ENCODE measurements at regions not wholly inside any gene's neighbourhood (a gene's known extent, or its start where the extent isn't known, plus 50 kb on each side); places are given as distances from the start of the nearest gene placed in this dataset.
A peak's percentile ranks its signal among the peaks of the same experiment; 100 is the strongest.

GRCh38 chr7:41027428-41028115, 675.3 kb downstream of the INHBA start:
- DNase-seq: no peak

GRCh38 chr7:41024126-41024525, 678.8 kb downstream of the INHBA start:
- DNase-seq: no peak

DNA sequence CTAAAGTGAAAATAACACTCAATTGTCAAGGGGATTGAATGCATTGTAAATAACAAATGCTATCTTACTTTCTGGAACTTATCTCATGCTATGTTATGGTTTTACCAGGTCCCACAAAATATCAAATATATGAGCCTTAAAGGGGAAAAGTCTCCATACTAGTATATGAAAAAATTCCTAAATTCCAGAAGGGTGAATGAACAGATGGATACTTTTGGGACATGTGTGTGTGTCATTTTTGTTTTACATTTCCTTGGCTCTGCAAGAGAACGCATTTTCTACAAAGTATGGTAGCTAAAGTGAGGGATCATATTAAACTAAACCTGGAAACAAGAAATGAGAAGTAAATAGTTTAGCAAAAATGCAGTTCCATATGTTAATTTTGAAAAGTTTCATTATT, 682.8 kb downstream of the INHBA start:
- DNase-seq: no peak

GRCh38 chr7:41013117-41013516, 689.8 kb downstream of the INHBA start:
- no peak for DNase-seq

- DNase-seq: no peak
These were observed 690.8 kb downstream of the INHBA start for GRCh38 chr7:41012041-41012440.

DNA sequence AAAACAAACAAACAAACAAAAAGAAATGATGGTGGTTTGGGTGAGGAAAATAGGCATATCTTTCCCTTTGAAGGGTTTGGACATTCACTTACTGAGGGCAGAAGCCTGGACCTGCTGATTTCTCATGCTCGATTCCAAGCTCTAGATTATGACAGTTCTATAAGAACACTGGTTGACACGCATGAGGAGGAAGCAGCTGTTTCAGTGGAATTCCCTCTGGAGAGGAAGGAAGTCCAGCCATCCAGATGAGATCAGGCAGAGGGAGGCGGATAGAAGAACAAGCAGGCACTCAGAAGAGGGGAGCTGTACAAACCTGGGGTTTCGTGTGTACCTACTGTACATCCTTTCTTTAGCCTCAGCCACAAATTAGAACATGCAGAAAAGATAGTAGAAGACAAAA, 691.9 kb downstream of the INHBA start:
- DNase-seq: peak; percentile 21 to 64

DNA sequence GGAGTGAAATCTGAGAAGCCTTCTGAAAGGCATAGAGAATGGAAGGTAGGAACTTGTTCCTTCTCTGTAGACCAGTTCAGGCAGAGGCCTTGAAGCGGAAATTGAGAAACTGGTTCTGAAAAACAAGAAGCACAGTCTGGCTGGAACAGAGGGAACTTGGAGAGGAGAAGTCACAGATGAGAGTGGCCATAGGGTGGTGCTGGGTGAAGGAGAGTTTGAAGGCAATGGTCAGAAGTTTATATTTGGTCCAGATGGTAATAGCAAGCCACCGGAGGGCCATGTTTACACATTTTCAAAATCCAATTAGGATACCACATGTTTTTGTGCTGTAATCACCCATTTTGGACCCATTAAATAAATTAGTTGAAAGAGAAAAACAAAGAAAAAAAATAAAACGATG, 692.5 kb downstream of the INHBA start:
- peak; percentile 74 to 75 for DNase-seq

GRCh38 chr7:41007811-41008210, 695.1 kb downstream of the INHBA start:
- no peak for DNase-seq

DNA sequence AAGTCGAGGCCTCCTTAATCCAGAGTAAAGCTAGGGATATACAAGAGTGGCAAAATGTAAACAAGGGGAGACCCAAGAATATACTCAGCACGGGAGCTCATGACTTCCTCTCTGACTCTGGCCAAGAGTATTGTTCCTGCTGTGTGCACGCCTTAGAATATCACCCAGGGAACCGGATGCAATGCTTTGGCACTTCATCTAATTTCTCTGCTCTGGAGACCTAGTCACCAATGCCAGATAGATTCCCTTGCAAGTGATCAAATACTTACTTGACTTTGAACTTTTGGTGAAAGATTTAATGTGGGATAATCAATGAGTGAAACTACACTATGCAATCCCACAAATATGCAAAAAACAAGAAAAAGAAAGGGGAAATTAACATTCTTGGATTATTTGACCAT, 695.5 kb downstream of the INHBA start:
- peak; percentile 35 to 36 for DNase-seq

DNA sequence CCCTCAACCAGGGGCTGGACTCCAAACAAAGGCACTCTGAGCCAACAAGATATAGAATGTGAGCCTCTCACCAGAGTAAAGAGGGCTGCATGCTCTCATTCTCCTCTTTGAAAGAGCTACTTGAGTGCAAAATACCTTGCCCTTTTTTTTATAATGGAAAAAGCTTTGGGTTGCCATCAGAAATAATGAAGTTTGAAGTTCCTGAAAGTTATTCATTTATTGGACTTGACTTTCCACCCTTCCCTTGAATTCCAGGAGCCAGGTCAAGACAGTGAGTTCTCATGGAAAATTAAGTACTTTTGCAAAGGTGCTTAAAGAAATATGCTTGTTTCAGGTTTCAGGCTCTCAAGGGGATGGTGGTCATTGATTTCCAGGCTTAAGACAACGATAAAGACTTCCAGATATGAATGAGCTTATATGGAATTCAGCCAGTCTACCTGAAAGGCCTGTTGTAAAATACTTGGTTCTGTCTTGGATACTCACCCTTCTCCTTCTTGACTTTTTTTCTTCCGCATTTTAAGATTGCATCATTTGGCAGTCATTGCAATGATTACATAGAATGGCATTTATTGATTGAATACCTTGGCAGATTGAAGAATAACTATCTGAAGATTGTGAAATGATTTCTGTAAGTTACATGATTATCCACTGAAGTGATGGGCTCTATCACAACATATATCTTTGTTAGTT, 696.4 kb downstream of the INHBA start:
- DNase-seq: peak; percentile 2 to 29

DNA sequence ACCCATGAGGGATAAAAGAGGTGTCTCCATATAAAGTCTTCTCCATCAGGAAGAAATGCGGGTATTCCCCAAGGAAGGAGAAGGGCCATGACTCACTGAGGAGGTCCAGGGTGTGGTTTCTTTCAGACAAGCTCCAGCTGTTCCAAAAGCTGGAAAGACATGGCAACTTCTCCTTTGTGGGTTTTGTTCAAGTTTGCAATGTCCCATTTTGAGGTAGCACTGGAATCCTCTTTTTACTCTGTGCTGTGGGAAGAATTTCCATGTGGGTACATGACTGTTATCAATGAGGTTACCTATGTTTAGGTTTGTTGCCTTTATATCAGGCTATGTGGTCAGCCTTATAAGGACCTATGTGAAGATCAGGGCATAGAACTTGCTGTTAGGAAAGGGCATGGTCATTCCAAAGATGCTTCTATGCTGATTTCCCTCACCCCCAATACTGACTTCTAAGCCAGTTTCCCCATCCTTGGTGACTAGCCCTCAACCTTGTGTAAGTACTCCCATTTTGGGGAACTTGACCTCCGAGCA, 697.5 kb downstream of the INHBA start:
- peak; percentile 38 to 65 for DNase-seq

DNA sequence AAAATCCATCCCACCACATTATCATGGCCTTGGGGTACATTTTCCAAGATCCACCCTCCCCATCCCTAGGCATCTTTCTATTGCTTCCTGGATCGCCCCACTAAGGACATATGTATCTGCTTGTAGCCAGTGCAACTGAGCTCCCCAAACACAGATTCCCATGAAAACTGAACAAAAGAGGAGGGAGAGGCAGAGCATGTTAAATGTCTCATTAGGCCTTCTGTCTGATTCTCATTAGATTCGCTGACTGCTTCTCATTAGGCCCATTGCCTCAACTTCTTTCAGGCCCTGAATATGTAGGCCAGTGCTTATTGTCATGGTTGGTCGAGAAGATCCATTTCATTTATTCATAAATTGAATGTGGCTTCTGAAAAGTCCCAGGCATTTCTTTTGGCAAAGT, 698.9 kb downstream of the INHBA start:
- no peak for DNase-seq

DNA sequence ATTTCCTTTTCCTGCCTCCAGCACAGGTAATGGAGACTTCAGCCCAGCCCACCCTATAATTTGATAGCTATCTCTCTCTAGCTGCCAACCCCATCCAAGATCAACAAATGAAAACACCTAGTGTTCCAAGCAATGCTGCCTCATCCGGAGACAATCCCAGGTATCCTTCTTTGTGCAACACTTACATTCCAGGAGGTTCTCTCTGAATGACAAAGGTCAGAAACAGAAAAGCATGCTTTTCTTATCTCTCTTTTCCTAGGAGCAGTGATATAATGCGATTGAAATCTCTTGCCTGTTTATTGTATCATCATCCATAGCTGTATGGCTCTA, 699.3 kb downstream of the INHBA start:
- DNase-seq: no peak

GRCh38 chr7:41002741-41003610, 699.9 kb downstream of the INHBA start:
- peak; percentile 37 to 77 for DNase-seq

DNA sequence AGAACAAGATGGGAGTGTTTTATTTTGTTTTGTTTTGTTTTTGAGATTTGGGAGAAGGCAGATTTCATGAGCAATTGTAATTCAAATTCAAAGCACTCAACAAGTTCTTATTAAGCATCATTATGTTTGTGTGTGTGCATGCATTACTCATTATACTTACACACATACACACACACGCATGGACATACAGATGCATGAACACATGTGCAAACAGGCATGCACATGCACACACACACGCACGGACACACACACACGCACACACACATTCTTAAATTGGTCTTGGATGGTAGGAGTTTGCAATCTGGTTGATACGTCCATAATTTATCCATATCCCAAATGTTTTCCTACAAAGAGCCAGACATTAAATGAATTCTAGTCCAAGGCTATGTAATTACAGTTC, 702.8 kb downstream of the INHBA start:
- no peak for DNase-seq

DNA sequence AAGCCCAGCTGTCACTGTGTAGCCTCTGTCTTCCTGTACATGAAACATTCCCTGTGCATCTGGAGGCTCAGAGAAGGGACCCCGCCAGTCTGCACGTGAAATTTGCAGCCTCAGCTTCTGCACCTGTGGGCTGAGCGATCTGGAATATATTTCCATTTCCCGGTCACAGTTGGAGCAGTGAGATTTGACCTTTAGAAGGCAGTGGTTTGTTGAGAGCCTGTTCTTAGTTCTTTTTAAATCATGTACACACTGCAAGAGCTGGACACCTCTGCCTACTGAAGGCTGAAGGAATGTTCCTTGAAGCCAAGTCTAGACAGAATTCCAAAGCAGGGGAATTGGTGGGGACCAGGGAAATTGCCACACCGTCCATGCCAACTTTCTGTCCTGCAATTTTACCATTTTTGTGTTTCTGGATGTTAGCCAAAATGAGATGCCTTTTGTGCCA, 706.6 kb downstream of the INHBA start:
- DNase-seq: no peak

- no peak for DNase-seq
These were observed 712.0 kb downstream of the INHBA start for GRCh38 chr7:40990841-40991240.

DNA sequence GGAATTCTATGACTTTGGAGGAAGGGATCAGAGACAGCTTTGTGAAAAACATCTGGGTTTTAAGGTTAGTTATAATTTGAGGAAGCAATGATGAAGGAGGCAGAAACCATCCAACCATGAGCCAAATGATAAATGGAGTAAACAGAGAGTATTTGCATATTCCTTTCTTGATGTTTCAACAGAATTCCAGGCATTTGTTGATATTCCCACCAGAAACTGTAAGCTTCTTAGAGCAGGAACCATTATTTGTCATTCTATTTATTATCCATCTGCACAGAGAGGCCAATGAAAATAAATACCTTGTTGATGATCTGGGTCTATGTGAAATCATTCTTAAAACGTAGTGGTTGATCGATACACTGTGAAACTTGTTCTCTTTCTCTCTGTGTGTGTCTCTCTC, 715.3 kb downstream of the INHBA start:
- no peak for DNase-seq

- DNase-seq: no peak
These were observed 716.5 kb downstream of the INHBA start for GRCh38 chr7:40986351-40986873.

GRCh38 chr7:40983111-40983510, 719.8 kb downstream of the INHBA start:
- DNase-seq: no peak

- DNase-seq: no peak
These were observed 723.6 kb downstream of the INHBA start for GRCh38 chr7:40979296-40979695.

- no peak for DNase-seq
These were observed 724.8 kb downstream of the INHBA start for GRCh38 chr7:40978047-40978446.

DNA sequence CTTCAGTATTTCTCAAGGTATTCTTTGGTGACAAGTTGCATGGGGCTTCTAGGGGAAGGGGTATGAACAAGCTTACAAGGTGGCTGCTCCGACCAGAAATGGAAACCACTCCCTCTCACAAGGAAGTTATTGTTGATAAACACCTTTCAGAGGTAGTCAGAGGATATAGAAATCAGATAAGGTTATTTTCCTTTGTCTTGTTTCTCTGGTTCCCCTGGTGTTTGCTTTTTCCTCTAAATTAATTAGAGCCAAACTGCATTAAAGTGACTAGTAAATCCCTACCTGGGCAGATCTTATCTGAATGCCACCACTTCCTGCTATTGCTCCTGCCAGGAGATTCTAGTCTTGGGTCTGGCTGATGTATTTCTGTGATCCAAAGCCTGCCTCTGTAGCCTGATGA, 725.4 kb downstream of the INHBA start:
- no peak for DNase-seq
